IMR-90 (cell line): ENCODE measurements at regions not wholly inside any gene's neighbourhood (a gene's known extent, or its start where the extent isn't known, plus 50 kb on each side); places are given as distances from the start of the nearest gene placed in this dataset.

ENCODE experiments used
- ATAC-seq: fragments of 200-7000 bp; cut with Tn5 transposase; 2 replicates; pipeline ENCODE4 v1.9.1; 2020; ENCODE audit warnings: low read depth, mild to moderate bottlenecking, moderate library complexity
- BruUV-seq: library from RNA; stranded (reverse); fragments of 400-500 nt; replicated peaks from 2 replicates; lab custom pipeline; 2021; lab: Mats Ljungman, UMichigan
- CTCF ChIA-PET: fragments of 300-600 bp; formaldehyde crosslinking; extraction: SDS; loops from one replicate; lab custom pipeline; 2021; ENCODE audit warnings: antibody characterized with exemption; lab: Yijun Ruan, JAX
- POLR2A ChIA-PET: fragments of 300-600 bp; sonication (Branson Sonifier 250); formaldehyde crosslinking; loops from one replicate; lab custom pipeline; 2022; ENCODE audit warnings: antibody characterized with exemption; ENCODE audit not compliant: unreplicated experiment; lab: Charles Lee
- DNase-seq: peaks from one replicate; pipeline ENCODE4 v3.0.0; 2013
- H2AFZ ChIP-seq: replicated peaks from 2 replicates; pipeline ENCODE3; 2013; ENCODE audit warnings: low read length, mild to moderate bottlenecking; ENCODE audit not compliant: poor library complexity
- H2AK5ac ChIP-seq: 2 replicates; pipeline ENCODE4 v1.6.1; 2013; ENCODE audit warnings: low read depth, low read length, inconsistent platforms
- H2AK9ac ChIP-seq: replicated peaks from 2 replicates; pipeline ENCODE3; 2013; ENCODE audit warnings: mild to moderate bottlenecking, low read depth, low read length, moderate library complexity; ENCODE audit not compliant: poor library complexity
- H2BK120ac ChIP-seq: 2 replicates; pipeline ENCODE4 v1.6.1; 2013; ENCODE audit warnings: low read depth, low read length, inconsistent platforms
- H2BK15ac ChIP-seq: 3 replicates; pipeline ENCODE4 v1.6.1; 2013; ENCODE audit warnings: low read depth, low read length, inconsistent platforms
- H2BK20ac ChIP-seq: 2 replicates; pipeline ENCODE4 v1.6.1; 2013; ENCODE audit warnings: low read depth, mild to moderate bottlenecking, inconsistent platforms, low read length, moderate library complexity
- H2BK5ac ChIP-seq: 2 replicates; pipeline ENCODE4 v1.6.1; 2013; ENCODE audit warnings: mild to moderate bottlenecking, low read depth, low read length, inconsistent platforms; ENCODE audit not compliant: poor library complexity, severe bottlenecking
- H3K14ac ChIP-seq: replicated peaks from 2 replicates; pipeline ENCODE4 v1.6.1; 2013; ENCODE audit warnings: low read depth, low read length, inconsistent platforms
- H3K18ac ChIP-seq: 2 replicates; pipeline ENCODE4 v1.6.1; 2013; ENCODE audit warnings: low read depth, low read length, control low read depth
- H3K23ac ChIP-seq: 2 replicates; pipeline ENCODE4 v1.6.1; 2013; ENCODE audit warnings: low read depth, low read length, inconsistent platforms
- H3K27ac ChIP-seq: 2 replicates; pipeline ENCODE4 v1.5.1; 2013; ENCODE audit warnings: mild to moderate bottlenecking, control low read depth, low read length; ENCODE audit not compliant: insufficient read depth
- H3K27me3 ChIP-seq: 2 replicates; pipeline ENCODE4 v1.6.1; 2013; ENCODE audit warnings: low read length; ENCODE audit not compliant: control insufficient read depth, insufficient read depth
- H3K36me3 ChIP-seq: 2 replicates; pipeline ENCODE4 v1.6.1; 2013; ENCODE audit warnings: low read length, mixed read lengths; ENCODE audit not compliant: control insufficient read depth, insufficient read depth
- H3K4ac ChIP-seq: 2 replicates; pipeline ENCODE4 v1.6.1; 2013; ENCODE audit warnings: low read depth, low read length, inconsistent platforms
- H3K4me1 ChIP-seq: 2 replicates; pipeline ENCODE4 v1.6.1; 2013; ENCODE audit warnings: low read length, mixed read lengths; ENCODE audit not compliant: control insufficient read depth, insufficient read depth
- H3K4me2 ChIP-seq: 2 replicates; pipeline ENCODE4 v1.6.1; 2013; ENCODE audit warnings: low read depth, mild to moderate bottlenecking, control low read depth, low read length, moderate library complexity
- H3K4me3 ChIP-seq: 2 replicates; pipeline ENCODE4 v1.5.1; 2013; ENCODE audit warnings: low read depth, mild to moderate bottlenecking, control low read depth, low read length, moderate library complexity; ENCODE audit not compliant: insufficient read depth
- H3K56ac ChIP-seq: 2 replicates; pipeline ENCODE4 v1.6.1; 2013; ENCODE audit warnings: low read length, inconsistent platforms; ENCODE audit not compliant: insufficient read depth; ENCODE audit errors: extremely low read depth
- H3K79me1 ChIP-seq, 2 experiments: 2 replicates each; pipeline ENCODE4 v1.6.1; 2013; ENCODE audit warnings: low read length in 2 of 2, inconsistent platforms in 1 of 2, low read depth in 1 of 2
- H3K9ac ChIP-seq: 2 replicates; pipeline ENCODE4 v1.6.1; 2013; ENCODE audit warnings: low read depth, low read length, control low read depth
- H3K9me1 ChIP-seq: 2 replicates; pipeline ENCODE4 v1.6.1; 2013; ENCODE audit warnings: low read length, inconsistent platforms; ENCODE audit not compliant: insufficient read depth
- H3K9me3 ChIP-seq: 2 replicates; pipeline ENCODE4 v1.6.1; 2013; ENCODE audit warnings: low read length; ENCODE audit not compliant: control insufficient read depth, insufficient read depth
- H4K20me1 ChIP-seq: 2 replicates; pipeline ENCODE4 v1.6.1; 2013; ENCODE audit warnings: low read length, inconsistent platforms; ENCODE audit not compliant: insufficient read depth
- H4K5ac ChIP-seq: 2 replicates; pipeline ENCODE4 v1.6.1; 2013; ENCODE audit warnings: mild to moderate bottlenecking, low read depth, low read length, control low read depth
- H4K8ac ChIP-seq, 2 experiments: 2 replicates each; pipeline ENCODE4 v1.6.1; 2013; ENCODE audit warnings: low read depth in 2 of 2, low read length in 2 of 2, control low read depth in 1 of 2, inconsistent platforms in 1 of 2
- H4K91ac ChIP-seq: 2 replicates; pipeline ENCODE4 v1.6.1; 2013; ENCODE audit warnings: low read depth, low read length, inconsistent platforms; ENCODE audit not compliant: insufficient read depth
- MAFK ChIP-seq: IDR thresholded peaks from 2 replicates; pipeline ENCODE4 v1.6.1; 2012; ENCODE audit warnings: low read depth, low read length, improper control_type of control experiment
- MXI1 ChIP-seq: IDR thresholded peaks from 2 replicates; pipeline ENCODE4 v1.6.1; 2012; ENCODE audit warnings: low read depth, mild to moderate bottlenecking, low read length, moderate library complexity, borderline replicate concordance
- NFE2L2 ChIP-seq: fragments of 150-350 bp; IDR thresholded peaks from 2 replicates; pipeline ENCODE4 v1.6.1; 2016; ENCODE audit warnings: low read depth, mild to moderate bottlenecking, low read length
- POLR2A ChIP-seq: IDR thresholded peaks from 2 replicates; pipeline ENCODE4 v1.6.1; 2012; ENCODE audit warnings: mild to moderate bottlenecking, low read depth, low read length
- dilution Hi-C: fragments of 300-500 bp; cut with HindIII; formaldehyde crosslinking; loops from one replicate; pipeline ENCODE4 v1.14.3; 2018; ENCODE audit warnings: low sequenced_read_pairs; ENCODE audit not compliant: unreplicated experiment
- in situ Hi-C: fragments of 300-500 bp; cut with MboI; formaldehyde crosslinking; loops from 3 replicates; pipeline ENCODE4 v1.14.3; 2019; ENCODE audit warnings: low sequenced_read_pairs, inconsistent platforms, mixed read lengths
- intact Hi-C: fragments of 100-400 bp; cut with micrococcal nuclease; formaldehyde crosslinking; loops from 2 replicates; pipeline ENCODE4 v1.10.0; 2022
- TF ChIP-seq, protein P1 (sequence below): fragments of 150-350 bp; IDR thresholded peaks from 2 replicates; pipeline ENCODE4 v1.6.1; 2016; ENCODE audit warnings: low read depth, mild to moderate bottlenecking, low read length, moderate library complexity, borderline replicate concordance
- TF ChIP-seq, protein P2 (sequence below): conservative IDR thresholded peaks from 2 replicates; pipeline ENCODE4 v1.5.1; 2012; ENCODE audit warnings: mild to moderate bottlenecking, low read depth, low read length, improper control_type of control experiment

DNA sequence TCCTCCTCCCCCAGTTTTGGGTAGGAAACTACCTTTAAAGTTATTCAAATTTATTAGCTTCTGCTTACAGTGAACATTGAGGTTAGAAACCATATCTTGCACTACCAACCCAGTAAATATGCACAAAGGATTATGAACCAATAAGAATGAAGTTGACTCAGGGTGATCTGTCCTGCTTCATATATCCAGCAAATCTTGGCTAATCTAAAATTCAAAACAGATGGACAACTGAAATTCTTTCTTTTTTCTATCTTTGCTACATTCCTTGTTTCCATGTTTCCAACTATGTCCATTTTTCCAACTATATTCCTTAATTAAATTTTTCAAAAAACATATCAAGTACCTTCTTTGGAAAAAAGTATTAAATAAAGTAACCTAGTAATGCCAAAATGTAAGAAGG, 149.3 kb downstream of the FAM124B start:
- POLR2A ChIA-PET = no interaction called here
- BruUV-seq = no TSS peak
- no peaks in the 10 kb centered on the region for H3K9me1 ChIP-seq

More for the DNA sequence above, 149.3 kb downstream of the FAM124B start:
- no peak overlapping the region for H2BK5ac ChIP-seq
- H2AK5ac ChIP-seq = no peak overlapping the region
- H4K5ac ChIP-seq = no peak overlapping the region
- no peak overlapping the region for H3K4ac ChIP-seq
- H2AFZ ChIP-seq = no peak overlapping the region
- CTCF ChIA-PET = no interaction called here
- H3K18ac ChIP-seq = no peak overlapping the region
- H3K56ac ChIP-seq = no peak overlapping the region
- no peaks in the 10 kb centered on the region for H3K9me3 ChIP-seq
- no peak overlapping the region for H3K4me3 ChIP-seq
- TF ChIP-seq MAFK (no peak), POLR2A (no peak), MXI1 (no peak), NFE2L2 (no peak)
- TF ChIP-seq, protein P1, sequence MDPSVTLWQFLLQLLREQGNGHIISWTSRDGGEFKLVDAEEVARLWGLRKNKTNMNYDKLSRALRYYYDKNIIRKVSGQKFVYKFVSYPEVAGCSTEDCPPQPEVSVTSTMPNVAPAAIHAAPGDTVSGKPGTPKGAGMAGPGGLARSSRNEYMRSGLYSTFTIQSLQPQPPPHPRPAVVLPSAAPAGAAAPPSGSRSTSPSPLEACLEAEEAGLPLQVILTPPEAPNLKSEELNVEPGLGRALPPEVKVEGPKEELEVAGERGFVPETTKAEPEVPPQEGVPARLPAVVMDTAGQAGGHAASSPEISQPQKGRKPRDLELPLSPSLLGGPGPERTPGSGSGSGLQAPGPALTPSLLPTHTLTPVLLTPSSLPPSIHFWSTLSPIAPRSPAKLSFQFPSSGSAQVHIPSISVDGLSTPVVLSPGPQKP = no peak
- TF ChIP-seq, protein P2, sequence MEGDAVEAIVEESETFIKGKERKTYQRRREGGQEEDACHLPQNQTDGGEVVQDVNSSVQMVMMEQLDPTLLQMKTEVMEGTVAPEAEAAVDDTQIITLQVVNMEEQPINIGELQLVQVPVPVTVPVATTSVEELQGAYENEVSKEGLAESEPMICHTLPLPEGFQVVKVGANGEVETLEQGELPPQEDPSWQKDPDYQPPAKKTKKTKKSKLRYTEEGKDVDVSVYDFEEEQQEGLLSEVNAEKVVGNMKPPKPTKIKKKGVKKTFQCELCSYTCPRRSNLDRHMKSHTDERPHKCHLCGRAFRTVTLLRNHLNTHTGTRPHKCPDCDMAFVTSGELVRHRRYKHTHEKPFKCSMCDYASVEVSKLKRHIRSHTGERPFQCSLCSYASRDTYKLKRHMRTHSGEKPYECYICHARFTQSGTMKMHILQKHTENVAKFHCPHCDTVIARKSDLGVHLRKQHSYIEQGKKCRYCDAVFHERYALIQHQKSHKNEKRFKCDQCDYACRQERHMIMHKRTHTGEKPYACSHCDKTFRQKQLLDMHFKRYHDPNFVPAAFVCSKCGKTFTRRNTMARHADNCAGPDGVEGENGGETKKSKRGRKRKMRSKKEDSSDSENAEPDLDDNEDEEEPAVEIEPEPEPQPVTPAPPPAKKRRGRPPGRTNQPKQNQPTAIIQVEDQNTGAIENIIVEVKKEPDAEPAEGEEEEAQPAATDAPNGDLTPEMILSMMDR = no peak
- H3K4me1 ChIP-seq = no peaks in the 10 kb centered on the region
- no peak overlapping the region for H3K27ac ChIP-seq
- no peaks in the 10 kb centered on the region for H3K36me3 ChIP-seq
- no peaks in the 10 kb centered on the region for H4K20me1 ChIP-seq
- no peak overlapping the region for H3K4me2 ChIP-seq
- DNase-seq (peak; percentile 75), ATAC-seq (peak; percentile 77)
- H4K8ac ChIP-seq = no peak overlapping the region
- H3K79me1 ChIP-seq = no peaks in the 10 kb centered on the region
- in situ Hi-C loops = no loop called here
- no peaks in the 10 kb centered on the region for H3K27me3 ChIP-seq
- no peak overlapping the region for H2AK9ac ChIP-seq
- H2BK120ac ChIP-seq = no peak overlapping the region
- H4K91ac ChIP-seq = no peak overlapping the region
- no peak overlapping the region for H3K9ac ChIP-seq
- intact Hi-C loops = no loop called here
- H2BK15ac ChIP-seq = no peak overlapping the region
- H3K23ac ChIP-seq = no peak overlapping the region
- no peak overlapping the region for H3K14ac ChIP-seq
- dilution Hi-C loops = no loop called here
- H2BK20ac ChIP-seq = no peak overlapping the region
